A673 (cell line): ENCODE measurements at regions not wholly inside any gene's neighbourhood (a gene's known extent, or its start where the extent isn't known, plus 50 kb on each side); places are given as distances from the start of the nearest gene placed in this dataset.
A peak's percentile ranks its signal among the peaks of the same experiment; 100 is the strongest.

ENCODE experiments used
- BruUV-seq: library from RNA; stranded (reverse); fragments of 400-500 nt; replicated peaks from 2 replicates; lab custom pipeline; 2021; lab: Mats Ljungman, UMichigan
- CTCF ChIA-PET: fragments of 300-600 bp; sonication (Branson Sonifier 250); formaldehyde crosslinking; loops from one replicate; lab custom pipeline; 2022; ENCODE audit warnings: antibody characterized with exemption; lab: Charles Lee
- POLR2A ChIA-PET: fragments of 300-600 bp; sonication (Branson Sonifier 250); formaldehyde crosslinking; loops from one replicate; lab custom pipeline; 2022; ENCODE audit warnings: antibody characterized with exemption; ENCODE audit not compliant: low non-redundant PET; lab: Charles Lee
- DNase-seq: peaks from one replicate; pipeline ENCODE4 v3.0.0-alpha.2; 2015; ENCODE audit warnings: low spot score
- H3K27ac ChIP-seq: fragments of 200-600 bp; sonication (generic); 2 replicates; pipeline ENCODE4 v1.5.1; 2016; ENCODE audit warnings: mixed run types, low read depth, mild to moderate bottlenecking, mixed read lengths, antibody characterized with exemption, low read length; ENCODE audit not compliant: poor library complexity, severe bottlenecking
- H3K27me3 ChIP-seq: fragments of 200-600 bp; sonication (generic); replicated peaks from 2 replicates; pipeline ENCODE4 v1.6.1; 2017; ENCODE audit warnings: mixed run types, low read depth, mild to moderate bottlenecking, mixed read lengths, antibody characterized with exemption, low read length; ENCODE audit not compliant: insufficient read depth, poor library complexity
- H3K36me3 ChIP-seq: fragments of 200-600 bp; sonication (generic); 2 replicates; pipeline ENCODE4 v1.6.1; 2016; ENCODE audit warnings: mixed run types, mild to moderate bottlenecking, mixed read lengths, antibody characterized with exemption, low read length; ENCODE audit not compliant: insufficient read depth, poor library complexity, severe bottlenecking
- H3K4me1 ChIP-seq: fragments of 200-600 bp; sonication (generic); 2 replicates; pipeline ENCODE4 v1.6.1; 2017; ENCODE audit warnings: mixed run types, mild to moderate bottlenecking, mixed read lengths, antibody characterized with exemption, low read length; ENCODE audit not compliant: insufficient read depth, poor library complexity, severe bottlenecking
- H3K4me3 ChIP-seq: fragments of 200-600 bp; sonication (generic); 2 replicates; pipeline ENCODE4 v1.5.1; 2016; ENCODE audit warnings: low read depth, mixed run types, mild to moderate bottlenecking, mixed read lengths, low read length; ENCODE audit not compliant: poor library complexity, severe bottlenecking
- H3K9me3 ChIP-seq: fragments of 200-600 bp; sonication (generic); 2 replicates; pipeline ENCODE4 v1.6.1; 2016; ENCODE audit warnings: mixed run types, low read depth, mild to moderate bottlenecking, mixed read lengths, antibody characterized with exemption, low read length; ENCODE audit not compliant: poor library complexity, severe bottlenecking
- EZH2 ChIP-seq: fragments of 200-600 bp; sonication (generic); IDR thresholded peaks from 2 replicates; pipeline ENCODE4 v1.6.1; 2017; ENCODE audit warnings: borderline replicate concordance, low read depth, mild to moderate bottlenecking, mixed read lengths, antibody characterized with exemption, low read length; ENCODE audit not compliant: poor library complexity, severe bottlenecking
- intact Hi-C: fragments of 100-400 bp; cut with micrococcal nuclease; formaldehyde crosslinking; loops from one replicate; pipeline ENCODE4 v1.10.0; 2022; ENCODE audit not compliant: unreplicated experiment
- TF ChIP-seq, protein P1 (sequence below): fragments of 300-800, 200-600 bp; sonication (generic); conservative IDR thresholded peaks from 2 replicates; pipeline ENCODE4 v1.5.1; 2017; ENCODE audit warnings: low read depth, mild to moderate bottlenecking, antibody characterized with exemption, low read length, moderate library complexity, mixed read lengths

GRCh38 chr18:10351858-10352257 lies 102.6 kb upstream of the APCDD1 start:
- intact Hi-C loops = loop anchor here (10.0 kb wide), 1 partner anchor 173 kb away; the partner anchor contains the start of gene NAPG
- ChIA-PET POLR2A (interaction anchor here (0.7 kb wide), 1 partner anchor 17 kb away, joined by 4 read pairs; no protein-coding TSS in a partner anchor), CTCF (no interaction called here)
- Histone ChIP-seq H3K4me3 (no peak overlapping the region), H3K36me3 (no peaks in the 10 kb centered on the region), H3K27ac (no peak overlapping the region), H3K27me3 (no peaks in the 10 kb centered on the region), H3K9me3 (no peaks in the 10 kb centered on the region), H3K4me1 (peaks cover 11% of the 10 kb centered on the region)
- DNase-seq = no peak
- TF ChIP-seq, protein P1, sequence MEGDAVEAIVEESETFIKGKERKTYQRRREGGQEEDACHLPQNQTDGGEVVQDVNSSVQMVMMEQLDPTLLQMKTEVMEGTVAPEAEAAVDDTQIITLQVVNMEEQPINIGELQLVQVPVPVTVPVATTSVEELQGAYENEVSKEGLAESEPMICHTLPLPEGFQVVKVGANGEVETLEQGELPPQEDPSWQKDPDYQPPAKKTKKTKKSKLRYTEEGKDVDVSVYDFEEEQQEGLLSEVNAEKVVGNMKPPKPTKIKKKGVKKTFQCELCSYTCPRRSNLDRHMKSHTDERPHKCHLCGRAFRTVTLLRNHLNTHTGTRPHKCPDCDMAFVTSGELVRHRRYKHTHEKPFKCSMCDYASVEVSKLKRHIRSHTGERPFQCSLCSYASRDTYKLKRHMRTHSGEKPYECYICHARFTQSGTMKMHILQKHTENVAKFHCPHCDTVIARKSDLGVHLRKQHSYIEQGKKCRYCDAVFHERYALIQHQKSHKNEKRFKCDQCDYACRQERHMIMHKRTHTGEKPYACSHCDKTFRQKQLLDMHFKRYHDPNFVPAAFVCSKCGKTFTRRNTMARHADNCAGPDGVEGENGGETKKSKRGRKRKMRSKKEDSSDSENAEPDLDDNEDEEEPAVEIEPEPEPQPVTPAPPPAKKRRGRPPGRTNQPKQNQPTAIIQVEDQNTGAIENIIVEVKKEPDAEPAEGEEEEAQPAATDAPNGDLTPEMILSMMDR = no peak
- no peak for TF ChIP-seq EZH2
- no TSS peak for BruUV-seq

DNA sequence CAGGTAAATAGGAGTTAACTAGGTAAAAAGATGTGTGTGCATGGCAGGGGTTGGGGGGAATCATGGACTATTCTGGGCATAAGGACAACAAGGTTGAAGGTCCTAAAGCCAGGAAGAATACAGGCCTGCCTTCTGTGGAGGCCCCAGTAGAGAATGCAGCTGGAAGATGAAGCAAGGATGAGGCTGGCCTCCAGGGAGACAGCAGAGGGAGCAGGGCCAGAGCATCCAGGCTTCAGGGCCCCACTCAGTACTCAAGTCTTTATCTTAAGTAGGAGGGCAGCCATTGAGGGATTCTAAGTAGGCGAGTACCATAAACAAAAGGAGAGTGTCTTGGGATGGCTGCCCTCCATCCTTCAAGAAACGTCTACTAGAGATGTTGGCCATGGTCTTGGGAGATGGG lies 101.8 kb upstream of the APCDD1 start:
- ChIA-PET POLR2A (no interaction called here), CTCF (no interaction called here)
- Histone ChIP-seq H3K27ac (no peak overlapping the region), H3K9me3 (no peaks in the 10 kb centered on the region), H3K4me3 (no peak overlapping the region), H3K27me3 (no peaks in the 10 kb centered on the region), H3K36me3 (no peaks in the 10 kb centered on the region), H3K4me1 (peaks cover 11% of the 10 kb centered on the region)
- TF ChIP-seq EZH2 = no peak
- TF ChIP-seq, protein P1 = no peak
- DNase-seq = no peak
- BruUV-seq = no TSS peak
- intact Hi-C loops = loop anchor here (10.0 kb wide), 1 partner anchor 172 kb away; the partner anchor contains the start of gene NAPG

GRCh38 chr18:10353791-10354190 lies 100.6 kb upstream of the APCDD1 start:
- no peaks in the 10 kb centered on the region for H3K27me3 ChIP-seq
- H3K9me3 ChIP-seq = no peaks in the 10 kb centered on the region
- H3K36me3 ChIP-seq = no peaks in the 10 kb centered on the region
- POLR2A ChIA-PET = no interaction called here
- DNase-seq = peak; percentile 68
- H3K4me1 ChIP-seq = peaks cover 11% of the 10 kb centered on the region
- intact Hi-C loops = loop anchor here (10.0 kb wide), 1 partner anchor 171 kb away; the partner anchor contains the start of gene NAPG
- no peak overlapping the region for H3K4me3 ChIP-seq
- TF ChIP-seq EZH2 = no peak
- TF ChIP-seq, protein P1 = no peak
- H3K27ac ChIP-seq = no peak overlapping the region
- no TSS peak for BruUV-seq
- CTCF ChIA-PET = interaction anchor here (0.6 kb wide), 1 partner anchor 85 kb away, joined by 4 read pairs; no protein-coding TSS in a partner anchor
